GM23338 (cell line): ENCODE measurements at regions not wholly inside any gene's neighbourhood (a gene's known extent, or its start where the extent isn't known, plus 50 kb on each side); places are given as distances from the start of the nearest gene placed in this dataset.

Experiments
- ATAC-seq: fragments of 200-7000 bp; cut with Tn5 transposase; 3 replicates; pipeline ENCODE4 v1.9.1; 2020
- DNase-seq: peaks from one replicate; pipeline ENCODE4 v3.0.0-alpha.2; 2015; ENCODE audit warnings: low spot score
- H2AFZ ChIP-seq: fragments of 200-600 bp; sonication (generic); 2 replicates; pipeline ENCODE4 v1.8.0; 2016; ENCODE audit warnings: antibody characterized with exemption, mild to moderate bottlenecking, moderate library complexity
- H3F3A ChIP-seq: fragments of 200-600 bp; sonication (generic); replicated peaks from 2 replicates; pipeline ENCODE4 v1.8.0; 2017; ENCODE audit warnings: antibody characterized with exemption, mixed run types, low read depth
- H3K27ac ChIP-seq: fragments of 200-600 bp; sonication (generic); 2 replicates; pipeline ENCODE4 v1.6.1; 2016; ENCODE audit warnings: low read depth
- H3K27me3 ChIP-seq: fragments of 200-600 bp; sonication (generic); 2 replicates; pipeline ENCODE4 v1.8.0; 2016; ENCODE audit warnings: mild to moderate bottlenecking, mixed run types, moderate library complexity; ENCODE audit not compliant: insufficient read depth
- H3K36me3 ChIP-seq: fragments of 200-600 bp; sonication (generic); 2 replicates; pipeline ENCODE4 v1.8.0; 2016; ENCODE audit warnings: mild to moderate bottlenecking; ENCODE audit not compliant: insufficient read depth
- H3K4me1 ChIP-seq: fragments of 200-600 bp; sonication (generic); 2 replicates; pipeline ENCODE4 v1.8.0; 2016; ENCODE audit warnings: mild to moderate bottlenecking, moderate library complexity; ENCODE audit not compliant: insufficient read depth
- H3K4me2 ChIP-seq: fragments of 200-600 bp; sonication (generic); 2 replicates; pipeline ENCODE4 v1.7.1; 2017; ENCODE audit warnings: mixed run types
- H3K4me3 ChIP-seq: fragments of 200-600 bp; sonication (generic); 2 replicates; pipeline ENCODE4 v1.6.1; 2016; ENCODE audit warnings: mixed run types
- H3K79me2 ChIP-seq: fragments of 200-600 bp; sonication (generic); replicated peaks from 2 replicates; pipeline ENCODE4 v1.8.0; 2017; ENCODE audit warnings: mild to moderate bottlenecking; ENCODE audit not compliant: insufficient read depth
- H3K9me2 ChIP-seq: fragments of 200-600 bp; sonication (generic); 2 replicates; pipeline ENCODE4 v1.8.0; 2017; ENCODE audit not compliant: insufficient read depth
- H4K20me1 ChIP-seq: fragments of 200-600 bp; sonication (generic); replicated peaks from 2 replicates; pipeline ENCODE4 v1.8.0; 2017; ENCODE audit warnings: mild to moderate bottlenecking; ENCODE audit not compliant: insufficient read depth
- H3K27ac Mint-ChIP-seq: 2 replicates; pipeline ENCODE4 v1.8.0; 2020; ENCODE audit warnings: inconsistent platforms, mild to moderate bottlenecking, moderate library complexity, mixed read lengths
- H3K27me3 Mint-ChIP-seq: 3 replicates; pipeline ENCODE4 v1.8.0; 2022; ENCODE audit warnings: low read depth, mild to moderate bottlenecking, moderate library complexity, mixed read lengths, inconsistent platforms; ENCODE audit not compliant: insufficient read depth, poor library complexity
- H3K36me3 Mint-ChIP-seq: 3 replicates; pipeline ENCODE4 v1.8.0; 2021; ENCODE audit warnings: low read depth, mild to moderate bottlenecking, inconsistent platforms, moderate library complexity, mixed read lengths
- H3K4me1 Mint-ChIP-seq: 3 replicates; pipeline ENCODE4 v1.8.0; 2020; ENCODE audit warnings: mild to moderate bottlenecking, inconsistent platforms, mixed read lengths
- H3K4me3 Mint-ChIP-seq: 3 replicates; pipeline ENCODE4 v1.8.0; 2021; ENCODE audit warnings: moderate library complexity, mild to moderate bottlenecking, inconsistent platforms, mixed read lengths
- H3K9me3 Mint-ChIP-seq: 3 replicates; pipeline ENCODE4 v1.8.0; 2020; ENCODE audit warnings: moderate library complexity, mild to moderate bottlenecking, inconsistent platforms, mixed read lengths
- CREB1 ChIP-seq: fragments of 250-450 bp; sonication (Bioruptor Pico); IDR thresholded peaks from 2 replicates; pipeline ENCODE4 v1.5.0; 2020; ENCODE audit warnings: low read depth, mild to moderate bottlenecking, moderate library complexity
- EZH2 ChIP-seq: fragments of 200-600 bp; sonication (generic); IDR thresholded peaks from one replicate; pipeline ENCODE4 v1.8.0; 2017; ENCODE audit warnings: antibody characterized with exemption, mild to moderate bottlenecking, low read depth; ENCODE audit not compliant: unreplicated experiment
- EZH2phosphoT487 ChIP-seq: fragments of 200-600 bp; sonication (generic); IDR thresholded peaks from one replicate; pipeline ENCODE4 v1.8.1; 2018; ENCODE audit warnings: antibody characterized with exemption; ENCODE audit not compliant: unreplicated experiment
- JUNB ChIP-seq: IDR thresholded peaks from one replicate; pipeline ENCODE4 v1.6.1; 2016; ENCODE audit warnings: antibody characterized with exemption; ENCODE audit not compliant: unreplicated experiment
- NANOG ChIP-seq: IDR thresholded peaks from 2 replicates; pipeline ENCODE4 v1.6.1; 2016; ENCODE audit warnings: antibody characterized with exemption, borderline replicate concordance
- POLR2AphosphoS5 ChIP-seq: IDR thresholded peaks from 2 replicates; pipeline ENCODE4 v1.6.1; 2016; ENCODE audit warnings: antibody characterized with exemption, low read depth
- STAT1 ChIP-seq: IDR thresholded peaks from one replicate; pipeline ENCODE4 v1.6.1; 2016; ENCODE audit warnings: antibody characterized with exemption; ENCODE audit not compliant: unreplicated experiment
- ZNF114 ChIP-seq: fragments of 250-450 bp; sonication (Bioruptor Pico); IDR thresholded peaks from 2 replicates; pipeline ENCODE4 v1.5.0; 2020; ENCODE audit warnings: mild to moderate bottlenecking, moderate library complexity
- ZNF331 ChIP-seq: fragments of 250-450 bp; sonication (Bioruptor Pico); IDR thresholded peaks from 2 replicates; pipeline ENCODE4 v1.5.0; 2020; ENCODE audit warnings: low read depth, mild to moderate bottlenecking, moderate library complexity
- TF ChIP-seq, protein P1 (sequence below): fragments of 250-450 bp; sonication (Bioruptor Pico); IDR thresholded peaks from 2 replicates; pipeline ENCODE4 v1.5.0; 2020; ENCODE audit warnings: mild to moderate bottlenecking, moderate library complexity
- TF ChIP-seq, protein P2 (sequence below): IDR thresholded peaks from one replicate; pipeline ENCODE4 v1.6.1; 2018; ENCODE audit warnings: antibody characterized with exemption; ENCODE audit not compliant: unreplicated experiment
- TF ChIP-seq, protein P3 (sequence below): IDR thresholded peaks from 2 replicates; pipeline ENCODE4 v1.6.1; 2016; ENCODE audit warnings: antibody characterized with exemption

DNA sequence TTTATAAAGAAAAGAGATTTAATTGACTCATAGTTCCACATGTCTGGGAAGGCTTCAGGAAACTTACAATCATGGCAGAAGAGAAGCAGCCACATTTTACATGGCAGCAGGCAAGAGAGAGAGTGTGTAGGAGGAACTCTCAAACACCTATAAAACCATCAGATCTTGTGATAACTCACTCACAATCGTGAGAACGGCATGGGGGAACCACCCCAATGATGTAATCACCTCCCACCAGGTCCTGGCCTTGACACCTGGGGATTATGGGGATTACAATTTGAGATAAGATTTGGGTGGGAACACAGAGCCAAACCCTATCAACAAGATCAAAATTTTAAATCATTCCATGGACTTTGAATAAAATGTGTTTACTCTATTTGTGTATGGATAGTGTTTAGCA lies 575.6 kb downstream of the ADCYAP1 start:
- H3K4me3 ChIP-seq: no peak overlapping the region
- ATAC-seq: no peak
- no peak overlapping the region for H3K4me3 Mint-ChIP-seq

More for the DNA sequence above, 575.6 kb downstream of the ADCYAP1 start:
- H3K4me1 ChIP-seq: no peaks in the 10 kb centered on the region
- H3F3A ChIP-seq: no peaks in the 10 kb centered on the region
- H3K4me2 ChIP-seq: no peak overlapping the region
- no peak overlapping the region for H2AFZ ChIP-seq
- no peak for DNase-seq
- Mint-ChIP-seq H3K9me3 (no peaks in the 10 kb centered on the region), H3K27ac (no peak overlapping the region), H3K4me1 (no peaks in the 10 kb centered on the region), H3K36me3 (no peaks in the 10 kb centered on the region), H3K27me3 (peaks cover 2% of the 10 kb centered on the region)
- TF ChIP-seq EZH2 (no peak), POLR2AphosphoS5 (no peak), JUNB (no peak), EZH2phosphoT487 (no peak), CREB1 (CRISPR knock-in tag) (no peak), STAT1 (no peak), ZNF114 (CRISPR knock-in tag) (no peak), NANOG (no peak), ZNF331 (CRISPR knock-in tag) (no peak)
- TF ChIP-seq, protein P1, sequence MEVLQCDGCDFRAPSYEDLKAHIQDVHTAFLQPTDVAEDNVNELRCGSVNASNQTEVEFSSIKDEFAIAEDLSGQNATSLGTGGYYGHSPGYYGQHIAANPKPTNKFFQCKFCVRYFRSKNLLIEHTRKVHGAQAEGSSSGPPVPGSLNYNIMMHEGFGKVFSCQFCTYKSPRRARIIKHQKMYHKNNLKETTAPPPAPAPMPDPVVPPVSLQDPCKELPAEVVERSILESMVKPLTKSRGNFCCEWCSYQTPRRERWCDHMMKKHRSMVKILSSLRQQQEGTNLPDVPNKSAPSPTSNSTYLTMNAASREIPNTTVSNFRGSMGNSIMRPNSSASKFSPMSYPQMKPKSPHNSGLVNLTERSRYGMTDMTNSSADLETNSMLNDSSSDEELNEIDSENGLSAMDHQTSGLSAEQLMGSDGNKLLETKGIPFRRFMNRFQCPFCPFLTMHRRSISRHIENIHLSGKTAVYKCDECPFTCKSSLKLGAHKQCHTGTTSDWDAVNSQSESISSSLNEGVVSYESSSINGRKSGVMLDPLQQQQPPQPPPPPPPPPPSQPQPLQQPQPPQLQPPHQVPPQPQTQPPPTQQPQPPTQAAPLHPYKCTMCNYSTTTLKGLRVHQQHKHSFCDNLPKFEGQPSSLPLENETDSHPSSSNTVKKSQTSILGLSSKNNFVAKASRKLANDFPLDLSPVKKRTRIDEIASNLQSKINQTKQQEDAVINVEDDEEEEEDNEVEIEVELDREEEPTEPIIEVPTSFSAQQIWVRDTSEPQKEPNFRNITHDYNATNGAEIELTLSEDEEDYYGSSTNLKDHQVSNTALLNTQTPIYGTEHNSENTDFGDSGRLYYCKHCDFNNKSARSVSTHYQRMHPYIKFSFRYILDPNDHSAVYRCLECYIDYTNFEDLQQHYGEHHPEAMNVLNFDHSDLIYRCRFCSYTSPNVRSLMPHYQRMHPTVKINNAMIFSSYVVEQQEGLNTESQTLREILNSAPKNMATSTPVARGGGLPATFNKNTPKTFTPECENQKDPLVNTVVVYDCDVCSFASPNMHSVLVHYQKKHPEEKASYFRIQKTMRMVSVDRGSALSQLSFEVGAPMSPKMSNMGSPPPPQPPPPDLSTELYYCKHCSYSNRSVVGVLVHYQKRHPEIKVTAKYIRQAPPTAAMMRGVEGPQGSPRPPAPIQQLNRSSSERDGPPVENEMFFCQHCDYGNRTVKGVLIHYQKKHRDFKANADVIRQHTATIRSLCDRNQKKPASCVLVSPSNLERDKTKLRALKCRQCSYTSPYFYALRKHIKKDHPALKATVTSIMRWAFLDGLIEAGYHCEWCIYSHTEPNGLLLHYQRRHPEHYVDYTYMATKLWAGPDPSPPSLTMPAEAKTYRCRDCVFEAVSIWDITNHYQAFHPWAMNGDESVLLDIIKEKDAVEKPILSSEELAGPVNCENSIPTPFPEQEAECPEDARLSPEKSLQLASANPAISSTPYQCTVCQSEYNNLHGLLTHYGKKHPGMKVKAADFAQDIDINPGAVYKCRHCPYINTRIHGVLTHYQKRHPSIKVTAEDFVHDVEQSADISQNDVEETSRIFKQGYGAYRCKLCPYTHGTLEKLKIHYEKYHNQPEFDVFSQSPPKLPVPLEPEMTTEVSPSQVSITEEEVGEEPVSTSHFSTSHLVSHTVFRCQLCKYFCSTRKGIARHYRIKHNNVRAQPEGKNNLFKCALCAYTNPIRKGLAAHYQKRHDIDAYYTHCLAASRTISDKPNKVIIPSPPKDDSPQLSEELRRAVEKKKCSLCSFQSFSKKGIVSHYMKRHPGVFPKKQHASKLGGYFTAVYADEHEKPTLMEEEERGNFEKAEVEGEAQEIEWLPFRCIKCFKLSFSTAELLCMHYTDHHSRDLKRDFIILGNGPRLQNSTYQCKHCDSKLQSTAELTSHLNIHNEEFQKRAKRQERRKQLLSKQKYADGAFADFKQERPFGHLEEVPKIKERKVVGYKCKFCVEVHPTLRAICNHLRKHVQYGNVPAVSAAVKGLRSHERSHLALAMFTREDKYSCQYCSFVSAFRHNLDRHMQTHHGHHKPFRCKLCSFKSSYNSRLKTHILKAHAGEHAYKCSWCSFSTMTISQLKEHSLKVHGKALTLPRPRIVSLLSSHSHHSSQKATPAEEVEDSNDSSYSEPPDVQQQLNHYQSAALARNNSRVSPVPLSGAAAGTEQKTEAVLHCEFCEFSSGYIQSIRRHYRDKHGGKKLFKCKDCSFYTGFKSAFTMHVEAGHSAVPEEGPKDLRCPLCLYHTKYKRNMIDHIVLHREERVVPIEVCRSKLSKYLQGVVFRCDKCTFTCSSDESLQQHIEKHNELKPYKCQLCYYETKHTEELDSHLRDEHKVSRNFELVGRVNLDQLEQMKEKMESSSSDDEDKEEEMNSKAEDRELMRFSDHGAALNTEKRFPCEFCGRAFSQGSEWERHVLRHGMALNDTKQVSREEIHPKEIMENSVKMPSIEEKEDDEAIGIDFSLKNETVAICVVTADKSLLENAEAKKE (CRISPR knock-in tag): no peak
- TF ChIP-seq, protein P2, sequence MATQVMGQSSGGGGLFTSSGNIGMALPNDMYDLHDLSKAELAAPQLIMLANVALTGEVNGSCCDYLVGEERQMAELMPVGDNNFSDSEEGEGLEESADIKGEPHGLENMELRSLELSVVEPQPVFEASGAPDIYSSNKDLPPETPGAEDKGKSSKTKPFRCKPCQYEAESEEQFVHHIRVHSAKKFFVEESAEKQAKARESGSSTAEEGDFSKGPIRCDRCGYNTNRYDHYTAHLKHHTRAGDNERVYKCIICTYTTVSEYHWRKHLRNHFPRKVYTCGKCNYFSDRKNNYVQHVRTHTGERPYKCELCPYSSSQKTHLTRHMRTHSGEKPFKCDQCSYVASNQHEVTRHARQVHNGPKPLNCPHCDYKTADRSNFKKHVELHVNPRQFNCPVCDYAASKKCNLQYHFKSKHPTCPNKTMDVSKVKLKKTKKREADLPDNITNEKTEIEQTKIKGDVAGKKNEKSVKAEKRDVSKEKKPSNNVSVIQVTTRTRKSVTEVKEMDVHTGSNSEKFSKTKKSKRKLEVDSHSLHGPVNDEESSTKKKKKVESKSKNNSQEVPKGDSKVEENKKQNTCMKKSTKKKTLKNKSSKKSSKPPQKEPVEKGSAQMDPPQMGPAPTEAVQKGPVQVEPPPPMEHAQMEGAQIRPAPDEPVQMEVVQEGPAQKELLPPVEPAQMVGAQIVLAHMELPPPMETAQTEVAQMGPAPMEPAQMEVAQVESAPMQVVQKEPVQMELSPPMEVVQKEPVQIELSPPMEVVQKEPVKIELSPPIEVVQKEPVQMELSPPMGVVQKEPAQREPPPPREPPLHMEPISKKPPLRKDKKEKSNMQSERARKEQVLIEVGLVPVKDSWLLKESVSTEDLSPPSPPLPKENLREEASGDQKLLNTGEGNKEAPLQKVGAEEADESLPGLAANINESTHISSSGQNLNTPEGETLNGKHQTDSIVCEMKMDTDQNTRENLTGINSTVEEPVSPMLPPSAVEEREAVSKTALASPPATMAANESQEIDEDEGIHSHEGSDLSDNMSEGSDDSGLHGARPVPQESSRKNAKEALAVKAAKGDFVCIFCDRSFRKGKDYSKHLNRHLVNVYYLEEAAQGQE: no peak
- TF ChIP-seq, protein P3, sequence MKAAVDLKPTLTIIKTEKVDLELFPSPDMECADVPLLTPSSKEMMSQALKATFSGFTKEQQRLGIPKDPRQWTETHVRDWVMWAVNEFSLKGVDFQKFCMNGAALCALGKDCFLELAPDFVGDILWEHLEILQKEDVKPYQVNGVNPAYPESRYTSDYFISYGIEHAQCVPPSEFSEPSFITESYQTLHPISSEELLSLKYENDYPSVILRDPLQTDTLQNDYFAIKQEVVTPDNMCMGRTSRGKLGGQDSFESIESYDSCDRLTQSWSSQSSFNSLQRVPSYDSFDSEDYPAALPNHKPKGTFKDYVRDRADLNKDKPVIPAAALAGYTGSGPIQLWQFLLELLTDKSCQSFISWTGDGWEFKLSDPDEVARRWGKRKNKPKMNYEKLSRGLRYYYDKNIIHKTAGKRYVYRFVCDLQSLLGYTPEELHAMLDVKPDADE: no peak
- no peaks in the 10 kb centered on the region for H3K27me3 ChIP-seq
- no peaks in the 10 kb centered on the region for H4K20me1 ChIP-seq
- no peak overlapping the region for H3K27ac ChIP-seq
- no peaks in the 10 kb centered on the region for H3K36me3 ChIP-seq
- no peaks in the 10 kb centered on the region for H3K79me2 ChIP-seq
- H3K9me2 ChIP-seq: no peaks in the 10 kb centered on the region
